Calu3 (cell line): ENCODE measurements at regions not wholly inside any gene's neighbourhood (a gene's known extent, or its start where the extent isn't known, plus 50 kb on each side); places are given as distances from the start of the nearest gene placed in this dataset.
A peak's percentile ranks its signal among the peaks of the same experiment; 100 is the strongest.

Source experiments
- BruUV-seq: library from RNA; stranded (reverse); fragments of 400-500 nt; replicated peaks from 2 replicates; lab custom pipeline; 2021; lab: Mats Ljungman, UMichigan
- CTCF ChIA-PET: fragments of 300-600 bp; sonication (Branson Sonifier 250); formaldehyde crosslinking; loops from one replicate; lab custom pipeline; 2022; ENCODE audit warnings: antibody characterized with exemption; lab: Charles Lee
- DNase-seq: peaks from one replicate; pipeline ENCODE4 v3.0.0; 2022
- H3K27ac Mint-ChIP-seq: one replicate; pipeline ENCODE4 v1.8.0; 2022; ENCODE audit warnings: mixed read lengths; ENCODE audit not compliant: unreplicated experiment
- H3K27me3 Mint-ChIP-seq: one replicate; pipeline ENCODE4 v1.8.0; 2022; ENCODE audit warnings: mixed read lengths; ENCODE audit not compliant: unreplicated experiment
- H3K36me3 Mint-ChIP-seq: one replicate; pipeline ENCODE4 v1.8.0; 2022; ENCODE audit warnings: mild to moderate bottlenecking, moderate library complexity, mixed read lengths; ENCODE audit not compliant: insufficient read depth, unreplicated experiment
- H3K4me1 Mint-ChIP-seq: one replicate; pipeline ENCODE4 v1.8.0; 2022; ENCODE audit warnings: mild to moderate bottlenecking, low read depth, mixed read lengths; ENCODE audit not compliant: unreplicated experiment
- H3K4me3 Mint-ChIP-seq: one replicate; pipeline ENCODE4 v1.8.0; 2022; ENCODE audit warnings: mild to moderate bottlenecking, low read depth, moderate library complexity, mixed read lengths; ENCODE audit not compliant: unreplicated experiment
- H3K9me3 Mint-ChIP-seq: one replicate; pipeline ENCODE4 v1.8.0; 2022; ENCODE audit warnings: low read depth, mixed read lengths; ENCODE audit not compliant: unreplicated experiment
- CTCF ChIP-seq: fragments of 200-600 bp; IDR thresholded peaks from one replicate; pipeline ENCODE4 v1.8.0; 2022; ENCODE audit warnings: antibody characterized with exemption; ENCODE audit not compliant: unreplicated experiment
- intact Hi-C: fragments of 100-400 bp; cut with micrococcal nuclease; formaldehyde crosslinking; loops from one replicate; pipeline ENCODE4 v1.10.0; 2022; ENCODE audit not compliant: unreplicated experiment

- Mint-ChIP-seq H3K4me3 (no peak overlapping the region), H3K27ac (no peak overlapping the region), H3K36me3 (no peaks in the 10 kb centered on the region), H3K27me3 (no peaks in the 10 kb centered on the region), H3K4me1 (no peaks in the 10 kb centered on the region), H3K9me3 (peaks cover 4% of the 10 kb centered on the region)
- CTCF ChIA-PET: no interaction called here
- TF ChIP-seq CTCF: no peak
- DNase-seq: peak; percentile 15
- intact Hi-C loops: no loop called here
- no TSS peak for BruUV-seq
These were observed 78.4 kb upstream of the DBX1 start for GRCh38 chr11:20238712-20239111.

- CTCF ChIA-PET: interaction anchor here (0.6 kb wide), 1 partner anchor 40 kb away, joined by 5 read pairs; no protein-coding TSS in a partner anchor
- intact Hi-C loops: no loop called here
- no peaks in the 10 kb centered on the region for H3K4me1 Mint-ChIP-seq
- no peak overlapping the region for H3K4me3 Mint-ChIP-seq
- peaks cover 4% of the 10 kb centered on the region for H3K9me3 Mint-ChIP-seq
- BruUV-seq: no TSS peak
- no peak for DNase-seq
- H3K27ac Mint-ChIP-seq: no peak overlapping the region
- H3K27me3 Mint-ChIP-seq: no peaks in the 10 kb centered on the region
- no peak for TF ChIP-seq CTCF
- no peaks in the 10 kb centered on the region for H3K36me3 Mint-ChIP-seq
These were observed 74.9 kb upstream of the DBX1 start for GRCh38 chr11:20235164-20235563.

- no peak overlapping the region for H3K4me3 Mint-ChIP-seq
- no peak for TF ChIP-seq CTCF
- CTCF ChIA-PET: no interaction called here
- peaks cover 2% of the 10 kb centered on the region for H3K9me3 Mint-ChIP-seq
- no peaks in the 10 kb centered on the region for H3K4me1 Mint-ChIP-seq
- peaks cover 43% of the 10 kb centered on the region for H3K27me3 Mint-ChIP-seq
- no peak overlapping the region for H3K27ac Mint-ChIP-seq
- H3K36me3 Mint-ChIP-seq: no peaks in the 10 kb centered on the region
- intact Hi-C loops: no loop called here
- no TSS peak for BruUV-seq
- DNase-seq: no peak
These were observed 67.4 kb upstream of the DBX1 start for GRCh38 chr11:20227631-20228030.

- Mint-ChIP-seq H3K9me3 (peaks cover 2% of the 10 kb centered on the region), H3K27me3 (peaks cover 50% of the 10 kb centered on the region), H3K4me3 (no peak overlapping the region), H3K27ac (no peak overlapping the region), H3K4me1 (no peaks in the 10 kb centered on the region), H3K36me3 (no peaks in the 10 kb centered on the region)
- TF ChIP-seq CTCF: no peak
- intact Hi-C loops: no loop called here
- DNase-seq: no peak
- CTCF ChIA-PET: no interaction called here
- no TSS peak for BruUV-seq
These were observed 66.7 kb upstream of the DBX1 start for GRCh38 chr11:20226933-20227332.
